NB4 (cell line): ENCODE measurements at regions not wholly inside any gene's neighbourhood (a gene's known extent, or its start where the extent isn't known, plus 50 kb on each side); places are given as distances from the start of the nearest gene placed in this dataset.

Experiments
- POLR2A ChIP-seq: IDR thresholded peaks from 2 replicates; pipeline ENCODE4 v1.6.1; 2011; ENCODE audit warnings: mild to moderate bottlenecking; ENCODE audit not compliant: insufficient read length; ENCODE audit errors: extremely low read depth
- TF ChIP-seq, protein P1 (sequence below): IDR thresholded peaks from one replicate; pipeline ENCODE4 v1.5.1; 2012; ENCODE audit warnings: low read depth, low read length

GRCh38 chr14:104517867-104518266 is 61.7 kb upstream of the C14orf180 start:
- TF ChIP-seq, protein P1, sequence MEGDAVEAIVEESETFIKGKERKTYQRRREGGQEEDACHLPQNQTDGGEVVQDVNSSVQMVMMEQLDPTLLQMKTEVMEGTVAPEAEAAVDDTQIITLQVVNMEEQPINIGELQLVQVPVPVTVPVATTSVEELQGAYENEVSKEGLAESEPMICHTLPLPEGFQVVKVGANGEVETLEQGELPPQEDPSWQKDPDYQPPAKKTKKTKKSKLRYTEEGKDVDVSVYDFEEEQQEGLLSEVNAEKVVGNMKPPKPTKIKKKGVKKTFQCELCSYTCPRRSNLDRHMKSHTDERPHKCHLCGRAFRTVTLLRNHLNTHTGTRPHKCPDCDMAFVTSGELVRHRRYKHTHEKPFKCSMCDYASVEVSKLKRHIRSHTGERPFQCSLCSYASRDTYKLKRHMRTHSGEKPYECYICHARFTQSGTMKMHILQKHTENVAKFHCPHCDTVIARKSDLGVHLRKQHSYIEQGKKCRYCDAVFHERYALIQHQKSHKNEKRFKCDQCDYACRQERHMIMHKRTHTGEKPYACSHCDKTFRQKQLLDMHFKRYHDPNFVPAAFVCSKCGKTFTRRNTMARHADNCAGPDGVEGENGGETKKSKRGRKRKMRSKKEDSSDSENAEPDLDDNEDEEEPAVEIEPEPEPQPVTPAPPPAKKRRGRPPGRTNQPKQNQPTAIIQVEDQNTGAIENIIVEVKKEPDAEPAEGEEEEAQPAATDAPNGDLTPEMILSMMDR: no peak
- no peak for TF ChIP-seq POLR2A
